Uterus (tissue), 3 donors: ENCODE measurements at regions not wholly inside any gene's neighbourhood (a gene's known extent, or its start where the extent isn't known, plus 50 kb on each side); places are given as distances from the start of the nearest gene placed in this dataset.
"Not testable (repeated sequence)": the region's sequence is repeated elsewhere in the genome, so short reads cannot be mapped to it uniquely, and the experiment has no call there.

Source experiments
- DNase-seq, 2 donors: peaks; one replicate each; pipeline ENCODE4 v3.0.0-alpha.2; 2019 to 2020
- H3K27ac ChIP-seq, 2 donors: fragments of 200-600 bp; sonication (generic); 1 replicate in 1 of 2; 2 replicates in 1 of 2; pipeline ENCODE4 v1.5.1; 2016 to 2018
- H3K27me3 ChIP-seq, 2 donors: fragments of 200-600 bp; sonication (generic); one replicate each; pipeline ENCODE4 v1.5.1; 2018 to 2019; ENCODE audit warnings: control low read depth in 1 of 2
- H3K36me3 ChIP-seq, 2 donors: fragments of 200-600 bp; sonication (generic); one replicate each; pipeline ENCODE4 v1.5.1; 2019; ENCODE audit warnings: control low read depth in 1 of 2
- H3K4me1 ChIP-seq, 2 donors: fragments of 200-600 bp; sonication (generic); one replicate each; pipeline ENCODE4 v1.5.1; 2018 to 2019; ENCODE audit warnings: control low read depth in 1 of 2
- H3K4me3 ChIP-seq, 2 donors: fragments of 200-600 bp; sonication (generic); 1 replicate in 1 of 2; 2 replicates in 1 of 2; pipeline ENCODE4 v1.5.1; 2018 to 2019; ENCODE audit warnings: mild to moderate bottlenecking in 1 of 2
- H3K9me3 ChIP-seq, 2 donors: fragments of 200-600 bp; sonication (generic); one replicate each; pipeline ENCODE4 v1.5.1; 2019; ENCODE audit warnings: control low read depth in 1 of 2
- CTCF ChIP-seq, 4 experiments: fragments of 200-600 bp in 2 of 4; fragments of 450-650 bp in 2 of 4; sonication (generic) in 2 of 4; IDR thresholded peaks; one replicate each; pipeline ENCODE4 v1.5.1; 2016 to 2019; ENCODE audit warnings: antibody characterized with exemption in 4 of 4, mild to moderate bottlenecking in 2 of 4, moderate library complexity in 1 of 4
- POLR2A ChIP-seq, 2 donors: fragments of 450-650 bp; IDR thresholded peaks; one replicate each; pipeline ENCODE4 v1.6.1; 2016; ENCODE audit warnings: antibody characterized with exemption in 2 of 2, mild to moderate bottlenecking in 1 of 2, moderate library complexity in 1 of 2
- intact Hi-C: fragments of 100-400 bp; cut with DNase I; formaldehyde crosslinking; loops from one replicate; pipeline ENCODE4 v1.15.1; 2023; ENCODE audit warnings: low total_unique reads
- donor health status: DM: yes; HTN: yes; CAD: no.

GRCh38 chr13:79837741-79838450 is 356.9 kb downstream of the NDFIP2 start:
- no peak for TF ChIP-seq POLR2A (IDR thresholded peaks at IDR 0.05)
- TF ChIP-seq CTCF (IDR thresholded peaks at IDR 0.05), result no peak
- H3K4me3 ChIP-seq, result no peak overlapping the region
- H3K4me1 ChIP-seq, result no peaks in the 10 kb centered on the region
- intact Hi-C loops, result no loop called here
- H3K27ac ChIP-seq, result no peak overlapping the region
- H3K36me3 ChIP-seq, result no peaks in the 10 kb centered on the region
- no peaks in the 10 kb centered on the region for H3K27me3 ChIP-seq
- no peak for DNase-seq
- no peaks in the 10 kb centered on the region for H3K9me3 ChIP-seq

GRCh38 chr13:79836121-79836520 is 355.2 kb downstream of the NDFIP2 start:
- H3K4me1 ChIP-seq, H3K4me3 ChIP-seq, intact Hi-C loops, H3K36me3 ChIP-seq, DNase-seq, H3K27ac ChIP-seq, H3K9me3 ChIP-seq, H3K27me3 ChIP-seq: not testable (repeated sequence)

- Histone ChIP-seq H3K4me1 (no peaks in the 10 kb centered on the region), H3K27ac (no peak overlapping the region), H3K4me3 (no peak overlapping the region), H3K36me3 (no peaks in the 10 kb centered on the region), H3K27me3 (no peaks in the 10 kb centered on the region), H3K9me3 (no peaks in the 10 kb centered on the region)
- no peak for DNase-seq
- intact Hi-C loops, result no loop called here
- TF ChIP-seq POLR2A (IDR thresholded peaks at IDR 0.05), result no peak
- no peak for TF ChIP-seq CTCF (IDR thresholded peaks at IDR 0.05)
These were observed 353.9 kb downstream of the NDFIP2 start for GRCh38 chr13:79834876-79835275.

GRCh38 chr13:79833991-79834390 is 353.0 kb downstream of the NDFIP2 start:
- intact Hi-C loops, result no loop called here
- TF ChIP-seq POLR2A (IDR thresholded peaks at IDR 0.05), result no peak
- no peak for TF ChIP-seq CTCF (IDR thresholded peaks at IDR 0.05)

GRCh38 chr13:79831556-79831955 is 350.6 kb downstream of the NDFIP2 start:
- no peaks in the 10 kb centered on the region for H3K9me3 ChIP-seq
- no peak overlapping the region for H3K4me3 ChIP-seq
- no peaks in the 10 kb centered on the region for H3K27me3 ChIP-seq
- no peak for DNase-seq
- H3K4me1 ChIP-seq, result no peaks in the 10 kb centered on the region
- intact Hi-C loops, result no loop called here
- TF ChIP-seq CTCF (IDR thresholded peaks at IDR 0.05) (no peak), POLR2A (IDR thresholded peaks at IDR 0.05) (no peak)
- no peaks in the 10 kb centered on the region for H3K36me3 ChIP-seq
- H3K27ac ChIP-seq, result no peak overlapping the region

More at GRCh38 chr13:79833991-79834390, 353.0 kb downstream of the NDFIP2 start:
- H3K27me3 ChIP-seq, result no peaks in the 10 kb centered on the region
- H3K4me1 ChIP-seq, result no peaks in the 10 kb centered on the region
- no peak overlapping the region for H3K4me3 ChIP-seq
- no peaks in the 10 kb centered on the region for H3K9me3 ChIP-seq
- DNase-seq, result no peak
- no peaks in the 10 kb centered on the region for H3K36me3 ChIP-seq
- no peak overlapping the region for H3K27ac ChIP-seq

GRCh38 chr13:79830945-79831344 is 350.0 kb downstream of the NDFIP2 start:
- Histone ChIP-seq H3K27ac (no peak overlapping the region), H3K36me3 (no peaks in the 10 kb centered on the region), H3K4me3 (no peak overlapping the region), H3K4me1 (no peaks in the 10 kb centered on the region), H3K9me3 (no peaks in the 10 kb centered on the region), H3K27me3 (no peaks in the 10 kb centered on the region)
- TF ChIP-seq CTCF (IDR thresholded peaks at IDR 0.05) (no peak), POLR2A (IDR thresholded peaks at IDR 0.05) (no peak)
- DNase-seq, result no peak
- intact Hi-C loops, result no loop called here
